GM23338 (cell line): ENCODE measurements at regions not wholly inside any gene's neighbourhood (a gene's known extent, or its start where the extent isn't known, plus 50 kb on each side); places are given as distances from the start of the nearest gene placed in this dataset.

Source experiments
- ATAC-seq: fragments of 200-7000 bp; cut with Tn5 transposase; 3 replicates; pipeline ENCODE4 v1.9.1; 2020
- DNase-seq: peaks from one replicate; pipeline ENCODE4 v3.0.0-alpha.2; 2015; ENCODE audit warnings: low spot score
- H2AFZ ChIP-seq: fragments of 200-600 bp; sonication (generic); 2 replicates; pipeline ENCODE4 v1.8.0; 2016; ENCODE audit warnings: antibody characterized with exemption, mild to moderate bottlenecking, moderate library complexity
- H3F3A ChIP-seq: fragments of 200-600 bp; sonication (generic); replicated peaks from 2 replicates; pipeline ENCODE4 v1.8.0; 2017; ENCODE audit warnings: antibody characterized with exemption, mixed run types, low read depth
- H3K27ac ChIP-seq: fragments of 200-600 bp; sonication (generic); 2 replicates; pipeline ENCODE4 v1.6.1; 2016; ENCODE audit warnings: low read depth
- H3K27me3 ChIP-seq: fragments of 200-600 bp; sonication (generic); 2 replicates; pipeline ENCODE4 v1.8.0; 2016; ENCODE audit warnings: mild to moderate bottlenecking, mixed run types, moderate library complexity; ENCODE audit not compliant: insufficient read depth
- H3K36me3 ChIP-seq: fragments of 200-600 bp; sonication (generic); 2 replicates; pipeline ENCODE4 v1.8.0; 2016; ENCODE audit warnings: mild to moderate bottlenecking; ENCODE audit not compliant: insufficient read depth
- H3K4me1 ChIP-seq: fragments of 200-600 bp; sonication (generic); 2 replicates; pipeline ENCODE4 v1.8.0; 2016; ENCODE audit warnings: mild to moderate bottlenecking, moderate library complexity; ENCODE audit not compliant: insufficient read depth
- H3K4me2 ChIP-seq: fragments of 200-600 bp; sonication (generic); 2 replicates; pipeline ENCODE4 v1.7.1; 2017; ENCODE audit warnings: mixed run types
- H3K4me3 ChIP-seq: fragments of 200-600 bp; sonication (generic); 2 replicates; pipeline ENCODE4 v1.6.1; 2016; ENCODE audit warnings: mixed run types
- H3K79me2 ChIP-seq: fragments of 200-600 bp; sonication (generic); replicated peaks from 2 replicates; pipeline ENCODE4 v1.8.0; 2017; ENCODE audit warnings: mild to moderate bottlenecking; ENCODE audit not compliant: insufficient read depth
- H3K9me2 ChIP-seq: fragments of 200-600 bp; sonication (generic); 2 replicates; pipeline ENCODE4 v1.8.0; 2017; ENCODE audit not compliant: insufficient read depth
- H4K20me1 ChIP-seq: fragments of 200-600 bp; sonication (generic); replicated peaks from 2 replicates; pipeline ENCODE4 v1.8.0; 2017; ENCODE audit warnings: mild to moderate bottlenecking; ENCODE audit not compliant: insufficient read depth
- H3K27ac Mint-ChIP-seq: 2 replicates; pipeline ENCODE4 v1.8.0; 2020; ENCODE audit warnings: inconsistent platforms, mild to moderate bottlenecking, moderate library complexity, mixed read lengths
- H3K27me3 Mint-ChIP-seq: 3 replicates; pipeline ENCODE4 v1.8.0; 2022; ENCODE audit warnings: low read depth, mild to moderate bottlenecking, moderate library complexity, mixed read lengths, inconsistent platforms; ENCODE audit not compliant: insufficient read depth, poor library complexity
- H3K36me3 Mint-ChIP-seq: 3 replicates; pipeline ENCODE4 v1.8.0; 2021; ENCODE audit warnings: low read depth, mild to moderate bottlenecking, inconsistent platforms, moderate library complexity, mixed read lengths
- H3K4me1 Mint-ChIP-seq: 3 replicates; pipeline ENCODE4 v1.8.0; 2020; ENCODE audit warnings: mild to moderate bottlenecking, inconsistent platforms, mixed read lengths
- H3K4me3 Mint-ChIP-seq: 3 replicates; pipeline ENCODE4 v1.8.0; 2021; ENCODE audit warnings: moderate library complexity, mild to moderate bottlenecking, inconsistent platforms, mixed read lengths
- H3K9me3 Mint-ChIP-seq: 3 replicates; pipeline ENCODE4 v1.8.0; 2020; ENCODE audit warnings: moderate library complexity, mild to moderate bottlenecking, inconsistent platforms, mixed read lengths
- ETS1 ChIP-seq: IDR thresholded peaks from 2 replicates; pipeline ENCODE4 v1.6.1; 2016; ENCODE audit warnings: antibody characterized with exemption
- EZH2 ChIP-seq: fragments of 200-600 bp; sonication (generic); IDR thresholded peaks from one replicate; pipeline ENCODE4 v1.8.0; 2017; ENCODE audit warnings: antibody characterized with exemption, mild to moderate bottlenecking, low read depth; ENCODE audit not compliant: unreplicated experiment
- EZH2phosphoT487 ChIP-seq: fragments of 200-600 bp; sonication (generic); IDR thresholded peaks from one replicate; pipeline ENCODE4 v1.8.1; 2018; ENCODE audit warnings: antibody characterized with exemption; ENCODE audit not compliant: unreplicated experiment
- JUNB ChIP-seq: IDR thresholded peaks from one replicate; pipeline ENCODE4 v1.6.1; 2016; ENCODE audit warnings: antibody characterized with exemption; ENCODE audit not compliant: unreplicated experiment
- NANOG ChIP-seq: IDR thresholded peaks from 2 replicates; pipeline ENCODE4 v1.6.1; 2016; ENCODE audit warnings: antibody characterized with exemption, borderline replicate concordance
- POLR2AphosphoS5 ChIP-seq: IDR thresholded peaks from 2 replicates; pipeline ENCODE4 v1.6.1; 2016; ENCODE audit warnings: antibody characterized with exemption, low read depth
- REST ChIP-seq: IDR thresholded peaks from one replicate; pipeline ENCODE4 v1.6.1; 2018; ENCODE audit warnings: antibody characterized with exemption; ENCODE audit not compliant: unreplicated experiment
- STAT1 ChIP-seq: IDR thresholded peaks from one replicate; pipeline ENCODE4 v1.6.1; 2016; ENCODE audit warnings: antibody characterized with exemption; ENCODE audit not compliant: unreplicated experiment
- ZNF462 ChIP-seq: fragments of 250-450 bp; sonication (Bioruptor Pico); IDR thresholded peaks from 2 replicates; pipeline ENCODE4 v1.5.0; 2020; ENCODE audit warnings: mild to moderate bottlenecking, moderate library complexity

- no peak overlapping the region for H3K4me3 Mint-ChIP-seq
- no peaks in the 10 kb centered on the region for H3K36me3 ChIP-seq
- no peak overlapping the region for H2AFZ ChIP-seq
- H3K27me3 ChIP-seq: no peaks in the 10 kb centered on the region
- no peaks in the 10 kb centered on the region for H3K27me3 Mint-ChIP-seq
- no peaks in the 10 kb centered on the region for H3K36me3 Mint-ChIP-seq
- no peak overlapping the region for H3K27ac Mint-ChIP-seq
- TF ChIP-seq ZNF462 (CRISPR knock-in tag) (no peak), JUNB (no peak), STAT1 (no peak), ETS1 (no peak), NANOG (no peak), EZH2phosphoT487 (no peak), EZH2 (no peak), REST (no peak), POLR2AphosphoS5 (no peak)
- H3K79me2 ChIP-seq: no peaks in the 10 kb centered on the region
- H3K9me3 Mint-ChIP-seq: no peaks in the 10 kb centered on the region
- DNase-seq (no peak), ATAC-seq (no peak)
- H3F3A ChIP-seq: no peaks in the 10 kb centered on the region
- H3K4me2 ChIP-seq: no peak overlapping the region
- H3K4me1 Mint-ChIP-seq: no peaks in the 10 kb centered on the region
- H3K4me3 ChIP-seq: no peak overlapping the region
- H4K20me1 ChIP-seq: no peaks in the 10 kb centered on the region
- no peak overlapping the region for H3K27ac ChIP-seq
- H3K9me2 ChIP-seq: no peaks in the 10 kb centered on the region
- no peaks in the 10 kb centered on the region for H3K4me1 ChIP-seq
Measured at GRCh38 chrX:95754411-95754810, 930.2 kb upstream of the DIAPH2 start.
